Muscle layer of colon (tissue), 2 donors: ENCODE measurements at regions not wholly inside any gene's neighbourhood (a gene's known extent, or its start where the extent isn't known, plus 50 kb on each side); places are given as distances from the start of the nearest gene placed in this dataset.

Source experiments
- H3K27ac ChIP-seq: one replicate; pipeline ENCODE4 v1.7.0; 2013; ENCODE audit warnings: low read depth, mild to moderate bottlenecking, low read length, moderate library complexity
- H3K27me3 ChIP-seq, 2 donors: one replicate each; pipeline ENCODE4 v1.7.0; 2013; ENCODE audit warnings: low read length in 2 of 2, mild to moderate bottlenecking in 2 of 2; ENCODE audit not compliant: insufficient read depth in 2 of 2, control insufficient read depth in 1 of 2
- H3K36me3 ChIP-seq: one replicate; pipeline ENCODE4 v1.7.0; 2013; ENCODE audit warnings: mild to moderate bottlenecking, low read length; ENCODE audit not compliant: insufficient read depth
- H3K4me1 ChIP-seq: one replicate; pipeline ENCODE4 v1.7.0; 2013; ENCODE audit warnings: mild to moderate bottlenecking, low read length; ENCODE audit not compliant: insufficient read depth
- H3K4me3 ChIP-seq, 2 donors: one replicate each; pipeline ENCODE4 v1.7.0; 2013; ENCODE audit warnings: low read length in 2 of 2, low read depth in 1 of 2, mild to moderate bottlenecking in 1 of 2, moderate library complexity in 1 of 2
- H3K9ac ChIP-seq: one replicate; pipeline ENCODE4 v1.7.0; 2013; ENCODE audit warnings: low read length
- H3K9me3 ChIP-seq: one replicate; pipeline ENCODE4 v1.7.0; 2013; ENCODE audit warnings: mild to moderate bottlenecking, low read length
- donor health status: abdominal sarcoma.
- donor health status: Adenocarcinoma of cecum.

GRCh38 chr3:166388321-166388720 is 551.1 kb upstream of the BCHE start:
- Histone ChIP-seq H3K4me1 (no peaks in the 10 kb centered on the region), H3K9ac (no peak overlapping the region), H3K36me3 (no peaks in the 10 kb centered on the region)

GRCh38 chr3:166372571-166373106 is 535.4 kb upstream of the BCHE start:
- Histone ChIP-seq H3K36me3 (no peaks in the 10 kb centered on the region), H3K9ac (no peak overlapping the region), H3K4me3 (no peak overlapping the region), H3K9me3 (no peaks in the 10 kb centered on the region), H3K27ac (no peak overlapping the region), H3K4me1 (no peaks in the 10 kb centered on the region), H3K27me3 (no peaks in the 10 kb centered on the region)

More at GRCh38 chr3:166388321-166388720, 551.1 kb upstream of the BCHE start:
- no peaks in the 10 kb centered on the region for H3K27me3 ChIP-seq
- no peak overlapping the region for H3K27ac ChIP-seq
- no peaks in the 10 kb centered on the region for H3K9me3 ChIP-seq
- no peak overlapping the region for H3K4me3 ChIP-seq

GRCh38 chr3:166367947-166368533 is 530.8 kb upstream of the BCHE start:
- Histone ChIP-seq H3K9me3 (no peaks in the 10 kb centered on the region), H3K27ac (no peak overlapping the region), H3K9ac (no peak overlapping the region), H3K4me1 (no peaks in the 10 kb centered on the region), H3K4me3 (no peak overlapping the region), H3K36me3 (no peaks in the 10 kb centered on the region), H3K27me3 (no peaks in the 10 kb centered on the region)

- H3K36me3 ChIP-seq: no peaks in the 10 kb centered on the region
- H3K9ac ChIP-seq: no peak overlapping the region
- H3K9me3 ChIP-seq: no peaks in the 10 kb centered on the region
- H3K4me3 ChIP-seq: no peak overlapping the region
- H3K4me1 ChIP-seq: no peaks in the 10 kb centered on the region
- no peak overlapping the region for H3K27ac ChIP-seq
- no peaks in the 10 kb centered on the region for H3K27me3 ChIP-seq
These were observed 525.5 kb upstream of the BCHE start for GRCh38 chr3:166362698-166363097.

- Histone ChIP-seq H3K9me3 (no peaks in the 10 kb centered on the region), H3K9ac (no peak overlapping the region), H3K4me3 (no peak overlapping the region), H3K27me3 (no peaks in the 10 kb centered on the region), H3K27ac (no peak overlapping the region), H3K4me1 (no peaks in the 10 kb centered on the region), H3K36me3 (no peaks in the 10 kb centered on the region)
These were observed 523.5 kb upstream of the BCHE start for GRCh38 chr3:166360720-166361119.

- Histone ChIP-seq H3K36me3 (no peaks in the 10 kb centered on the region), H3K9ac (no peak overlapping the region), H3K9me3 (no peaks in the 10 kb centered on the region), H3K4me3 (no peak overlapping the region), H3K27me3 (no peaks in the 10 kb centered on the region), H3K27ac (no peak overlapping the region), H3K4me1 (no peaks in the 10 kb centered on the region)
These were observed 514.2 kb upstream of the BCHE start for GRCh38 chr3:166351461-166351860.

- H3K27ac ChIP-seq: no peak overlapping the region
- no peaks in the 10 kb centered on the region for H3K9me3 ChIP-seq
These were observed 503.5 kb upstream of the BCHE start for GRCh38 chr3:166340604-166341266.

GRCh38 chr3:166324401-166324800 is 487.2 kb upstream of the BCHE start:
- no peak overlapping the region for H3K4me3 ChIP-seq
- no peaks in the 10 kb centered on the region for H3K4me1 ChIP-seq
- H3K27me3 ChIP-seq: no peaks in the 10 kb centered on the region
- H3K36me3 ChIP-seq: no peaks in the 10 kb centered on the region
- no peaks in the 10 kb centered on the region for H3K9me3 ChIP-seq
- H3K9ac ChIP-seq: no peak overlapping the region
- no peak overlapping the region for H3K27ac ChIP-seq

More at GRCh38 chr3:166340604-166341266, 503.5 kb upstream of the BCHE start:
- Histone ChIP-seq H3K4me1 (no peaks in the 10 kb centered on the region), H3K36me3 (no peaks in the 10 kb centered on the region), H3K9ac (no peak overlapping the region), H3K27me3 (no peaks in the 10 kb centered on the region), H3K4me3 (no peak overlapping the region)

GRCh38 chr3:166322391-166322790 is 485.2 kb upstream of the BCHE start:
- H3K27ac ChIP-seq: no peak overlapping the region
- H3K4me3 ChIP-seq: no peak overlapping the region
- no peaks in the 10 kb centered on the region for H3K27me3 ChIP-seq
- no peaks in the 10 kb centered on the region for H3K4me1 ChIP-seq
- H3K9me3 ChIP-seq: no peaks in the 10 kb centered on the region
- H3K36me3 ChIP-seq: no peaks in the 10 kb centered on the region
- no peak overlapping the region for H3K9ac ChIP-seq

GRCh38 chr3:166307756-166308350 is 470.6 kb upstream of the BCHE start:
- H3K9ac ChIP-seq: no peak overlapping the region

GRCh38 chr3:166304584-166304983 is 467.4 kb upstream of the BCHE start:
- no peak overlapping the region for H3K4me3 ChIP-seq
- no peak overlapping the region for H3K27ac ChIP-seq
- H3K27me3 ChIP-seq: no peaks in the 10 kb centered on the region
- no peaks in the 10 kb centered on the region for H3K36me3 ChIP-seq
- peaks cover 11% of the 10 kb centered on the region for H3K4me1 ChIP-seq
- H3K9me3 ChIP-seq: no peaks in the 10 kb centered on the region
- no peak overlapping the region for H3K9ac ChIP-seq

More at GRCh38 chr3:166307756-166308350, 470.6 kb upstream of the BCHE start:
- H3K27me3 ChIP-seq: no peaks in the 10 kb centered on the region
- H3K4me1 ChIP-seq: peaks cover 11% of the 10 kb centered on the region
- no peak overlapping the region for H3K27ac ChIP-seq
- no peaks in the 10 kb centered on the region for H3K9me3 ChIP-seq
- no peaks in the 10 kb centered on the region for H3K36me3 ChIP-seq
- H3K4me3 ChIP-seq: no peak overlapping the region
